ENCODE measurements at regions not wholly inside any gene's neighbourhood (a gene's known extent, or its start where the extent isn't known, plus 50 kb on each side); places are given as distances from the start of the nearest gene placed in this dataset.

- no peaks in the 10 kb centered on the region for H3K36me3 ChIP-seq (ENCODE audit: control insufficient read depth, insufficient read depth, low read length)
- Mint-ChIP-seq H3K4me3 (no peak overlapping the region), H3K9me3 (peaks cover 2 to 7% of the 10 kb centered on the region in 2 donors), H3K4me1 (no peaks in the 10 kb centered on the region), H3K27ac (no peak overlapping the region), H3K36me3 (no peaks in the 10 kb centered on the region), H3K27me3 (ENCODE audit: low read depth in 2 of 2) (no peaks in the 10 kb centered on the region)
- no peak for TF ChIP-seq CTCF (IDR thresholded peaks at IDR 0.05)
- no peaks in the 10 kb centered on the region for H3K27me3 ChIP-seq (ENCODE audit: control insufficient read depth, insufficient read depth, low read length)
- WGBS (ENCODE audit: insufficient coverage), result 77% methylated on average over 4 of the region's 4 CpGs
- no peak overlapping the region for H3K4me3 ChIP-seq (ENCODE audit: low read length)
- no peaks in the 10 kb centered on the region for H3K4me1 ChIP-seq (ENCODE audit: control insufficient read depth, insufficient read depth, low read length)
- intact Hi-C loops (cut with micrococcal nuclease), result no loop called here
- ATAC-seq, result no peak
- no peak overlapping the region for H3K27ac ChIP-seq (ENCODE audit: low read length)
- DNase-seq, result no peak
- H3K9me3 ChIP-seq (ENCODE audit: control insufficient read depth, insufficient read depth, low read length), result no peaks in the 10 kb centered on the region
Measured at GRCh38 chr5:57581222-57581621, 98.6 kb upstream of the ACTBL2 start.

GRCh38 chr5:57577432-57578175 lies 95.0 kb upstream of the ACTBL2 start:
- H3K36me3 Mint-ChIP-seq, result no peaks in the 10 kb centered on the region
- H3K4me3 ChIP-seq (ENCODE audit: low read length), result no peak overlapping the region
- H3K27me3 Mint-ChIP-seq (ENCODE audit: low read depth in 2 of 2), result no peaks in the 10 kb centered on the region
- ATAC-seq (no peak), DNase-seq (no peak)
- intact Hi-C loops (cut with micrococcal nuclease), result no loop called here
- no peak overlapping the region for H3K27ac Mint-ChIP-seq
- H3K27me3 ChIP-seq (ENCODE audit: control insufficient read depth, insufficient read depth, low read length), result no peaks in the 10 kb centered on the region
- H3K9me3 Mint-ChIP-seq, result peaks cover 0 to 3% of the 10 kb centered on the region in 2 donors
- no peak overlapping the region for H3K27ac ChIP-seq (ENCODE audit: low read length)
- WGBS (ENCODE audit: insufficient coverage), result 81% methylated on average over 8 of the region's 8 CpGs
- no peaks in the 10 kb centered on the region for H3K9me3 ChIP-seq (ENCODE audit: control insufficient read depth, insufficient read depth, low read length)
- no peaks in the 10 kb centered on the region for H3K4me1 ChIP-seq (ENCODE audit: control insufficient read depth, insufficient read depth, low read length)
- H3K4me1 Mint-ChIP-seq, result no peaks in the 10 kb centered on the region
- no peak for TF ChIP-seq CTCF (IDR thresholded peaks at IDR 0.05)
- H3K4me3 Mint-ChIP-seq, result no peak overlapping the region
- no peaks in the 10 kb centered on the region for H3K36me3 ChIP-seq (ENCODE audit: control insufficient read depth, insufficient read depth, low read length)

GRCh38 chr5:57576317-57576716 lies 93.7 kb upstream of the ACTBL2 start:
- TF ChIP-seq CTCF (IDR thresholded peaks at IDR 0.05), result no peak
- intact Hi-C loops (cut with micrococcal nuclease), result no loop called here
- Mint-ChIP-seq H3K27me3 (ENCODE audit: low read depth in 2 of 2) (no peaks in the 10 kb centered on the region), H3K9me3 (peaks cover 0 to 3% of the 10 kb centered on the region in 2 donors), H3K4me3 (no peak overlapping the region), H3K36me3 (no peaks in the 10 kb centered on the region), H3K27ac (no peak overlapping the region), H3K4me1 (no peaks in the 10 kb centered on the region)
- no peak for DNase-seq
- H3K27me3 ChIP-seq (ENCODE audit: control insufficient read depth, insufficient read depth, low read length), result no peaks in the 10 kb centered on the region
- WGBS (ENCODE audit: insufficient coverage), result 85% methylated on average over 6 of the region's 6 CpGs
- H3K36me3 ChIP-seq (ENCODE audit: control insufficient read depth, insufficient read depth, low read length), result no peaks in the 10 kb centered on the region
- H3K27ac ChIP-seq (ENCODE audit: low read length), result no peak overlapping the region
- no peak for ATAC-seq
- no peak overlapping the region for H3K4me3 ChIP-seq (ENCODE audit: low read length)
- H3K9me3 ChIP-seq (ENCODE audit: control insufficient read depth, insufficient read depth, low read length), result no peaks in the 10 kb centered on the region
- H3K4me1 ChIP-seq (ENCODE audit: control insufficient read depth, insufficient read depth, low read length), result no peaks in the 10 kb centered on the region

- Histone ChIP-seq H3K27me3 (ENCODE audit: control insufficient read depth, insufficient read depth, low read length) (no peaks in the 10 kb centered on the region), H3K36me3 (ENCODE audit: control insufficient read depth, insufficient read depth, low read length) (no peaks in the 10 kb centered on the region), H3K4me3 (ENCODE audit: low read length) (no peak overlapping the region), H3K4me1 (ENCODE audit: control insufficient read depth, insufficient read depth, low read length) (no peaks in the 10 kb centered on the region), H3K27ac (ENCODE audit: low read length) (no peak overlapping the region), H3K9me3 (ENCODE audit: control insufficient read depth, insufficient read depth, low read length) (no peaks in the 10 kb centered on the region)
- Mint-ChIP-seq H3K4me3 (no peak overlapping the region), H3K27me3 (ENCODE audit: low read depth in 2 of 2) (no peaks in the 10 kb centered on the region), H3K9me3 (peaks cover 2 to 3% of the 10 kb centered on the region in 2 donors), H3K4me1 (no peaks in the 10 kb centered on the region), H3K27ac (no peak overlapping the region), H3K36me3 (no peaks in the 10 kb centered on the region)
- ATAC-seq (no peak), DNase-seq (no peak)
- TF ChIP-seq CTCF (IDR thresholded peaks at IDR 0.05), result no peak
- intact Hi-C loops (cut with micrococcal nuclease), result no loop called here
- WGBS (ENCODE audit: insufficient coverage), result 77% methylated on average over 9 of the region's 9 CpGs
Measured at GRCh38 chr5:57575839-57576238, 93.2 kb upstream of the ACTBL2 start.
